Fibroblast of lung (primary cell): ENCODE measurements at regions not wholly inside any gene's neighbourhood (a gene's known extent, or its start where the extent isn't known, plus 50 kb on each side); places are given as distances from the start of the nearest gene placed in this dataset.

ENCODE experiments used
- DNase-seq, 2 donors: peaks; one replicate each; pipeline versions ENCODE4 v3.0.0 to v3.0.0-alpha.2; 2010; ENCODE audit warnings: low read depth in 2 of 2
- H2AFZ ChIP-seq: 2 replicates; pipeline ENCODE4 v1.5.1; 2012; ENCODE audit warnings: low read length, control low read depth, inconsistent platforms
- H3K27ac ChIP-seq: 2 replicates; pipeline ENCODE4 v1.5.1; 2011; ENCODE audit warnings: low read length, control low read depth; ENCODE audit not compliant: insufficient read depth
- H3K27me3 ChIP-seq: 2 replicates; pipeline ENCODE4 v1.5.1; 2011; ENCODE audit warnings: mild to moderate bottlenecking, low read length; ENCODE audit not compliant: control insufficient read depth, insufficient read depth
- H3K36me3 ChIP-seq: 2 replicates; pipeline ENCODE4 v1.5.1; 2011; ENCODE audit warnings: low read length; ENCODE audit not compliant: control insufficient read depth, insufficient read depth
- H3K4me1 ChIP-seq: 2 replicates; pipeline ENCODE4 v1.5.1; 2011; ENCODE audit warnings: low read length; ENCODE audit not compliant: control insufficient read depth, insufficient read depth; ENCODE audit errors: extremely low read depth
- H3K4me2 ChIP-seq: 2 replicates; pipeline ENCODE4 v1.5.1; 2011; ENCODE audit warnings: low read length, control low read depth; ENCODE audit not compliant: insufficient read depth; ENCODE audit errors: extremely low read depth
- H3K4me3 ChIP-seq, 4 experiments: fragments of 200-600 bp in 1 of 4; sonication (generic) in 1 of 4; replicated peaks in 1 of 4; 2 replicates each; pipeline ENCODE4 v1.5.1; 2011 to 2016; ENCODE audit warnings: low read length in 4 of 4, low read depth in 3 of 4, mild to moderate bottlenecking in 3 of 4, control low read depth in 2 of 4, inconsistent platforms in 1 of 4, mixed read lengths in 1 of 4; ENCODE audit not compliant: insufficient read depth in 1 of 4; ENCODE audit errors: control extremely low read depth in 1 of 4
- H3K79me2 ChIP-seq: 2 replicates; pipeline ENCODE4 v1.5.1; 2012; ENCODE audit warnings: mild to moderate bottlenecking, low read length, inconsistent platforms; ENCODE audit not compliant: control insufficient read depth, insufficient read depth
- H3K9ac ChIP-seq: 2 replicates; pipeline ENCODE4 v1.5.1; 2011; ENCODE audit warnings: mild to moderate bottlenecking, low read length, control low read depth; ENCODE audit not compliant: insufficient read depth
- H3K9me3 ChIP-seq: 2 replicates; pipeline ENCODE4 v1.5.1; 2012; ENCODE audit warnings: low read depth, low read length; ENCODE audit not compliant: control insufficient read depth, insufficient read depth
- H4K20me1 ChIP-seq: 2 replicates; pipeline ENCODE4 v1.5.1; 2011; ENCODE audit warnings: low read length; ENCODE audit not compliant: control insufficient read depth, insufficient read depth; ENCODE audit errors: extremely low read depth
- CTCF ChIP-seq, 2 donors: IDR thresholded peaks in 1 of 2; conservative IDR thresholded peaks in 1 of 2; 1 replicate in 1 of 2; 2 replicates in 1 of 2; pipeline ENCODE4 v1.5.1; 2011 to 2012; ENCODE audit warnings: low read length in 2 of 2, control low read depth in 1 of 2, inconsistent platforms in 1 of 2, low read depth in 1 of 2, mild to moderate bottlenecking in 1 of 2
- EZH2 ChIP-seq: IDR thresholded peaks from 2 replicates; pipeline ENCODE4 v1.5.1; 2012; ENCODE audit warnings: low read length, control low read depth, mild to moderate bottlenecking; ENCODE audit errors: missing control alignments

GRCh38 chr20:6576726-6577125 is 190.8 kb upstream of the BMP2 start:
- H4K20me1 ChIP-seq = no peaks in the 10 kb centered on the region
- no peaks in the 10 kb centered on the region for H3K9me3 ChIP-seq
- H3K4me3 ChIP-seq = no peak overlapping the region
- H3K4me1 ChIP-seq = no peaks in the 10 kb centered on the region
- no peaks in the 10 kb centered on the region for H3K36me3 ChIP-seq
- no peak overlapping the region for H3K27ac ChIP-seq
- TF ChIP-seq CTCF (conservative IDR thresholded peaks at IDR 0.05 in 1 of 2, IDR thresholded peaks at IDR 0.05 in 1 of 2; ENCODE audit: low read depth in 1 of 2, low read length in 2 of 2) = no peak
- no peak for TF ChIP-seq EZH2
- peak; percentile 44 to 86 for DNase-seq
- no peaks in the 10 kb centered on the region for H3K79me2 ChIP-seq
- H2AFZ ChIP-seq = no peak overlapping the region
- no peaks in the 10 kb centered on the region for H3K27me3 ChIP-seq
- H3K9ac ChIP-seq = no peak overlapping the region
- H3K4me2 ChIP-seq = no peak overlapping the region

- H3K79me2 ChIP-seq = no peaks in the 10 kb centered on the region
- H4K20me1 ChIP-seq = no peaks in the 10 kb centered on the region
- no peaks in the 10 kb centered on the region for H3K36me3 ChIP-seq
- H3K4me1 ChIP-seq = no peaks in the 10 kb centered on the region
- H3K4me2 ChIP-seq = peak overlapping the region; percentile 18
- no peak overlapping the region for H3K27ac ChIP-seq
- peak in 1 of 2 donors; percentile 80 for DNase-seq
- no peak overlapping the region for H2AFZ ChIP-seq
- H3K9me3 ChIP-seq = no peaks in the 10 kb centered on the region
- no peaks in the 10 kb centered on the region for H3K27me3 ChIP-seq
- H3K4me3 ChIP-seq = no peak overlapping the region
- H3K9ac ChIP-seq = no peak overlapping the region
- no peak for TF ChIP-seq EZH2
- TF ChIP-seq CTCF (conservative IDR thresholded peaks at IDR 0.05 in 1 of 2, IDR thresholded peaks at IDR 0.05 in 1 of 2; ENCODE audit: low read depth in 1 of 2, low read length in 2 of 2) = no peak
Observed at GRCh38 chr20:6575912-6576401, 191.5 kb upstream of the BMP2 start.

- no peaks in the 10 kb centered on the region for H3K27me3 ChIP-seq
- no peak overlapping the region for H3K4me2 ChIP-seq
- no peaks in the 10 kb centered on the region for H3K79me2 ChIP-seq
- no peak overlapping the region for H3K27ac ChIP-seq
- no peak overlapping the region for H2AFZ ChIP-seq
- DNase-seq = peak; percentile 90 to 94
- TF ChIP-seq CTCF (conservative IDR thresholded peaks at IDR 0.05 in 1 of 2, IDR thresholded peaks at IDR 0.05 in 1 of 2; ENCODE audit: low read depth in 1 of 2, low read length in 2 of 2) (no peak), EZH2 (no peak)
- no peak overlapping the region for H3K9ac ChIP-seq
- H3K9me3 ChIP-seq = no peaks in the 10 kb centered on the region
- no peaks in the 10 kb centered on the region for H3K36me3 ChIP-seq
- no peaks in the 10 kb centered on the region for H4K20me1 ChIP-seq
- peaks cover under 1% of the 10 kb centered on the region for H3K4me1 ChIP-seq
- no peak overlapping the region for H3K4me3 ChIP-seq
Observed at GRCh38 chr20:6566821-6567220, 200.7 kb upstream of the BMP2 start.
